ENCODE measurements at regions not wholly inside any gene's neighbourhood (a gene's known extent, or its start where the extent isn't known, plus 50 kb on each side); places are given as distances from the start of the nearest gene placed in this dataset.

DNA sequence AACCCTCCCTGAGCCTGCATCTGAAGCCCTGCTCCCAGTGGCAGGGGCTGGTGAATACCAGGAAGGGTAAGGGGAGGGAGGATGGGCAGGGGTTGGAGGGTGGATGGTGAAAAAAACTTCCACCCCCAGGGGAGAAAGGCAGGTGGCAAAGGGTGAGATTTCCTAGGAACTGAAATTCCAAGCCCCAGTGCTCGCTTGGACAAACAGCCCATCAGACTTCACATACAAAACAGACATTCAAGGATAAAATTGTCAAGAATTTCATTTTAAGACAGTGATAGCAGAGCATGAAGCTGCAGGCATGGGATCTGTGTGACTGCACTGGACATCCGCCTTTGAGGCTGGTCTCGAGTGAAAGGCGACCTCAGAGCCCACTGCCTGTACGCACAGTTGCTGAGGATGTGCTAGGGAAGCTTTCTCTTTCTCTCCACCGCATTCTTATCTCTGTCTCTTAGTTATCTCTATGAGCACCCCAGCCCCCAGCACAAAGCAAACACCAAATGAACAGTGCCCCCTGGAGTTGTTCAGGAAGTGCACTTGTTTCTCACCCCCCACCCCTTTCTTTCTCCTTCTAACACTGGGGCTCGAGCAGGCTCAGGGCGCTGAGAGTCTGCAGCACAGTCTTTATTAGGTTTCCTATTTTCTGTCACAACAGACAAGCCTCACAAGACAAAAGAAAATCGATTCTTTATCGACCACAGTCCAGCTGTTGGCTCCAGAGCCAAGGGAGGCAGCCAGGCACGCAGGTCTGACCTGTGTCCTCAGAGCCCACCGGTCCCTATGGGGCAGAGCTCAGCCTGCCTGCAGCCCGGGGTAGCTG lies 237.3 kb upstream of the NCAM1 start:
- no peak for DNase-seq

- peak; percentile 13 for DNase-seq
Observed at GRCh38 chr11:112724496-112724790, 236.8 kb upstream of the NCAM1 start.

DNA sequence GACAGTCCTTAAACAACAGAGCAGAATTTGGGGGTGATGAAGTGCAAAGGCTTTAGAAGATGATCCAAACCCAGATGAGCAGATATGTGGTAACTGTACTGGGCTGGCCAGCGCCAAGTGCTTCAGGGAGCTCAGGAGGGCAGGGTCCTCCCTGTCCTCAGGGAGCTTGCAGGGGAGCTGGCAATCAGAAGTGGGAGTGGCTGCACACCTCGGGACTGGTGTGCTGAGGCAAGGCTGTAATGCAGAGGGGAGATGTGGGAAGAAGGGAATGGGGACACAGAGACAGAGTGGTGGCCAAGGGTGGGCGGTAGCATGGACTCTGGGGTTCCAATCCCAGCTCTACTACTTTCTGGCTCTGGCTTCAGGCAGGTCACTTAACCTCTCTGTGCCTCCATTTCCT lies 235.6 kb upstream of the NCAM1 start:
- DNase-seq = no peak

DNA sequence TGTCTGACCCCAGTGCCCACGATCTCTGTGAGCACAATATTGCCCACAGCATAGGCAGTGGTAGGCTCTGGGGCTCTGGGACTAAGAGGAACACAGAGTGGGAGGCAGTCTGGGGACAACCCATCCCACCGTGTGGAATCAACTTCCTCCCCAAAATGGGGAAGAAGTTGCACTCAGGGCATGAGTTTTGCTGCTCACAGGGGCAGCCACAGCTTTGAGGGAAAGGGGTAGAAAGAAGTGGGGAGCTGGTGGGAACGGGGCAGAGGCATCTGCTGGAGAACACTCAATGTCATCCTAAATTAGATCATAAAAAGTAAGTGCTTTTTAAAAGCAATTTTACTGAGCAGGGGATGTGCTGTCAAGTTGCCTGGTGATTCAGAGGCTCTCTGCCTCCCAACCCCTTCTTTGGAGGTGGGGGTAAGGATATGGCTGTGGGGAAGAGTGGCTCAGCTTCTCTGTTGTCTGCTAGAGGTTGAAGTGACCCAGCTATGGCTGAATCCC lies 233.8 kb upstream of the NCAM1 start:
- DNase-seq = no peak

- no peak for DNase-seq
Observed at GRCh38 chr11:112728288-112728687, 232.9 kb upstream of the NCAM1 start.

GRCh38 chr11:112728716-112729115 lies 232.5 kb upstream of the NCAM1 start:
- DNase-seq = no peak

GRCh38 chr11:112730591-112730990 lies 230.6 kb upstream of the NCAM1 start:
- DNase-seq = no peak

GRCh38 chr11:112731538-112731937 lies 229.7 kb upstream of the NCAM1 start:
- DNase-seq = no peak

- no peak for DNase-seq
Observed at GRCh38 chr11:112732031-112732430, 229.2 kb upstream of the NCAM1 start.

DNA sequence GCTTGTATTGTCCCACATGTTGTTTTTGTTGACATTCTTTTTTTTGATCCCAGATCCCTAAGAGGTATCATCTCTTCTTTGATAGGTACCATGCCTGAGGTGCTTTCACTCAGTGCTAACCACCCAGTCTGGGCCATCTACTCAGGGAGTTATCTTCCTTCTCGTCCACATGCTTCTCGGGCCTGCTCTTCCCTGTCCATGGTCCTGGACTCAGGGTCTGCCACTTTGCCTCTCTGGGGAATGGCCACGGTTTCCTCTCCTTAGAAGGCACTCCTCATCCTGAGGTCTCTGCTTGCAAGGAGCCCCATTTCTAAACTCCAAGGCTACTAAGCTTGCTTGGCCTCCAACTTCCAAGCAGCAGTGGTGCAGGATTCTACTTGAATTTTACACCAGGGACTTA lies 227.0 kb upstream of the NCAM1 start:
- no peak for DNase-seq

DNA sequence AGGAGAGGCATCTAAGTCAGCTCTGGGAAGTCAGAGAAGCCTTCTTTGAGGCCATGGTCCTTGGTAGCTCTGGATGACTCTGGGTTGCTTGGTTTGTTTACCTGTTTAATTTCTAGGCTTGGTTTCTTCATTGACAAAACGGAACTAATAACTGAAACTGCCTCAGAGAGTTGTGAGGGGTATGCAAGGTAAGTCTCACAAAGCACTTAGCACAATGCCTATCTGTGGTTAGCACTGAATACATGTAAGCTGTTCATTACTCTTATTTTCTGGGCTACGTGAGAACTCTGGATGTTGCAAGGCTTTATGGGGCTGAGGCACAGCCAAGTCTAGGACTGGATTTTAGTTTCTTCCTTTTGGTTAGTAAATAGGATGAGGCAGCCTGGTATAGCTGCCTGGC lies 225.8 kb upstream of the NCAM1 start:
- no peak for DNase-seq

GRCh38 chr11:112744041-112744440 lies 217.2 kb upstream of the NCAM1 start:
- DNase-seq = no peak

GRCh38 chr11:112745973-112746372 lies 215.2 kb upstream of the NCAM1 start:
- DNase-seq = no peak

DNA sequence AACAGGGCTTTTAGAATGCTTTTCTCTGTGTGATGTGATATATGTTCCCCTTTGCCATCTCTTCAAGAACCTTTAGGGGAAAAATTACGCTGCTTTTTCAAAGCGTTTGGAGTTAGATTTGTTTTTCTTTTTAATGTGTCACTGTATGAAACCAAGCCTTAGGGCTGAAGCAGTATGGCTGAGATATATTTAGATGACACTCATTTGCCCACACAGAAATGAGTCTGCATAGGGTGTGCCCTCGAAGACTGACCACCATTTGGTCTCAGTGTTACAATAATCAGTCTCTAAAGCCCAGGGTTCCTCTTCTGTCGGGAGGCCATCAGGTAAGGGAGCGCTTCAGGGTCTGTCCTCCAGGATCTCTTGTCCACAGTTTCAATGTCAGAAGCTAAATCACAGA lies 213.0 kb upstream of the NCAM1 start:
- no peak for DNase-seq

DNA sequence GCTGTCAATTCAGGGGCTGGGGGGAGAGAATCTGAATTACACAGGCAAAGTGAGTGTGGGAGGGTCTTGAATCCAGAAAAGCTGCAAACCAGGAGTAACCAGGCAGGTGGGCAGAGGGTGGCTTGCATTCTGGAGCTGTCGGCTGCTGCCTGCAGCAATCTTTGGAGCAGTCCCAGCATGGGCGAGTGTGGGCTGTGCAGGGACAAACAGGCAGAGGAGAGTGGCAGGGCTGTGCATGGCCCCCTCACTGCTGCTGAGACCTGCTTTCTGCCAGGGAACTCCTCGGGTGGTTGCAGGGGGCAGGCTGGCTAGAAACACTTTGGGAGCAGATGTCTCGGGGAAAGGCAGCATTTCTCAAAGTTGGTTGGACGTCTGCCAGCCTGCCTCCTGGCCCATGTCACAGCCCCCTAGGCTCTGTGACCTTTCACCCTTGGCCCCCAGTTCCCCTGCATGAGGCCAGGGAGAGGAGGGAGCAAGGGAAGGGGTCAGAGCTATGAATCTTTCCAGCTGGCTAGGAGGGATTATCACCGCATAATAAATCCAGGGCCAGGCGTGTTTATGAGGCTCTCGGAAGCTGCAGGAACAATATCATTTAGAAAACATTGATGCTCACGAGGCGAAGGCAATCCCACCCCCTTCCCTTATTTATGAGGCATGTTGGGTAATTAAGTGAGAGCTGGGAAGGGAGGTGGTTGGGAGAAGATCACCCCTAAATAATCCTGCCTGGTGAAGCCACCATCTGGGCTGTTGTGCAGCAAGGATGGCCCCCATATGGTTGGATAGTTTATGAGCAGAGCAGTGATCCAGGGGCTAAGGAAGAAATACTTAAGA lies 212.3 kb upstream of the NCAM1 start:
- DNase-seq = no peak

GRCh38 chr11:112751329-112751728 lies 209.9 kb upstream of the NCAM1 start:
- no peak for DNase-seq

DNA sequence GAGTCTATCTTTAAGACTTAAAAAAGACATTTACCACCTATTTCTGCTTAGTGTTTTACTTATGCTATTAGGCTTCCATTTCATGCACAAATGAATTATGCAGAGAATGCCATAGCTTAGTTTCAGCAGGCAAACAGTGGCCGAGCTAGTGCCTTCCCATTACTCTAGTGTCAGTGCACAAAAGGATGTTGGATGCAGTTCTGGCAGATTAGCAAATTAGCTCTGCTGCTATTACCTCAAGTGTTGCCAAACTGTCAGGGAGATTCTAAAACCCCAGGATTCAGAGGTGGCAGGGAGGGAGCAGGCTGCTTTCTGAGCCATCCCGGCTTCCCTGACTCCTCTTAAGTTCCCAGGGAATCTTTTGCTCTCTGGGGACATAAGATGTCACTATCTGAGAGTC lies 209.4 kb upstream of the NCAM1 start:
- DNase-seq = no peak

GRCh38 chr11:112752563-112752962 lies 208.7 kb upstream of the NCAM1 start:
- no peak for DNase-seq

DNA sequence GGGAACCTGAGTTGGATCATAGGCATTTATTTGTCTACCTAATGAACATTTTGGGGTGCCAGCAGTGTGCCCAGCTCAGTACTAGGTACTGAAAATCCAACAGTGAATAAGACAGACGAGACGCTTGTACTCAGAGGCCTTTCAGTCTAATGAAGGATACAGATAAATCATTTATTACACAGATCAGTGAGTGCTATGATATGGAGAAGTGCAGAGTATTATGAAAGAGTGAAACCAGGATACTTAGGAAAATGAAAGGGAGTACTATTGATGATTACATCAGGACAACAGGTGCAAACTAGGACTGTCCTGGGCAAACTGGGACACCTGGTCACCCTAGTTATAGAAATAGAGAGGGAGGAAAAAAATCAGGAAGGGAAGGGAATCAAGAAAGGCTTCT lies 207.5 kb upstream of the NCAM1 start:
- DNase-seq = no peak

DNA sequence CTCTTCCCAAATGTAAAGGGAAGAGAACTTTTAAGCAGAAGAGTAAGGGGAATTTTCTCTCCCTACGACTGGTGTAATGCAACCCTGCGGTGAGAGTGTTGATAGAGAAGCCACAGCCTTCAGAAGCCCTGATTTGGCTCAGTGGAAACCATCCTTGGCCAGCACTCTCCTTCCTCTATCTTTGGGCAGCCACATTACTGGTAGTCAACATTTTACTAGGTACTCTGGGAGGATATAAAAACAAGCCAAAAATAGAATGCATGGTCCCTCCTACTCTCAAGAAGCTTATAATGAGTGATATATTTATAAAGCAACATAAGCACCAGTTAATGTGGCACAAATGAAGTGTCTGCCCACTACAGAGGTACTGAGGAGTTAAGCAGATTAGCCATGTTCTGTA lies 201.8 kb upstream of the NCAM1 start:
- DNase-seq = no peak

DNA sequence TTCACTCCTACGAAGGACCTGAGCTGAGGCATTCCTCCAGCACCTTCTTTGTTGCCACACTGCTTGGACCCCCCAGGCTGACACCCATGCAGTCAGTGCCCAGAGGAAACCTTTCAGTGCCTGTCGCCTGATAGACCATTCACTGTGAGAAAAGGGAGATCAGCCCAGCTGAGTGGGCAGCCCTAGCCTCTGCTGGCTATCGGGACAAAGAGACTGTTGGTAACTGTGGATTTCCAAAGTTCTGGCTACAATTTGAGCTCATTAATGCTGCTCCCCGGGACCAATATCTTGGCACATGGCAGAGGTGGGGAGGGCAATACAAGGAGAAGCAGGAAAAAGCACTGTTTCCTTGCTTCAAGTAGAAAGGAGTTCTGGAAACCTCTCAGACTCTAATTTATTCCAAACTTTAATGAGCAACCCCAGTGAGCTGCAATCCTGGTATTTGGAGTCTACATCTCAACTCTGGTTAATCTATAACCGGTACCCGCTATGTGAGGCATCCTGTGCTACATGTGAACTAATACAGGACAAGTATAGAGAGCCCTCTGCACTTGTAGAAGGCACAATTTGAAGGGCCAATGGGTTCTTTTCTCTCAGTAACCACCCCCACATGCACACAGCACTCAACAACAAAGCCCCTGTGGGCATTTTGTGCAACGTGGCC lies 200.7 kb upstream of the NCAM1 start:
- no peak for DNase-seq

DNA sequence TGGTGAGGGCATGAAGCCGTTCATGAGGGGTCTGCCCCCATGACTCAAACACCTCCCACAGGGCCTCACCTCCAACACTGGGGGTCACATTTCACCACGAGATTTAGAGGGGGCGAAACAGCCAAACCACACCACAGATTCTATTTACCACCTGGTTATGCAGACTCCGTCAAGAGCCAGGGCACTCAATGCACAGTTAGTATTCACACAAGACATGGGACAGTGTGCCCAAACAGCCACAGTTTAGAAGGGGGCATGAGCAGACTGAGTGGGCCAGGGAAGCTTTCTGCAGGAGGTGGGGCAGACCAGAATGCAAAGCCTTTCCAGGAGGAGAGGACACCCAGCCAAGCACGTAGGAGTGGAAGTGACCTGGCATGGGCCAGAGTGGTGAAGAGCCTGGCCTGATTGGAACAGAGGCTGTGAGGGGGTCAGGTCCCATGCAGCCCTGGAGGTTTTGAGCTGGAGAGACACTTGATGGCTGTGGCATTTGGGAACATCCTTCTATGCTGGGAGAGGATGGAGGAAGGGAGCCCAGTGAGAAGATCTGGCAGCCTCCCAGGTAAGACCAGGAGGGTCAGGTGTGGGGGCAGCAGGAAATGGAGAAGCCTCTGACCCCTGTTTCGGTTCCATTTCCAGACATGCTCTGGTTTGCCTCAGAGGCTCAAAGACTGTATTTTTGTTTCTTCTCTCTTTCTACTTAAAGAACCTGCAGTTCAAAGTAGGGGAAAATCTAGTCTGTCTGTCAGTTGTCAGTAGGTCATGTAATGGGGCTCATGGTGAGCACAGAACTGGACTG lies 199.1 kb upstream of the NCAM1 start:
- no peak for DNase-seq

DNA sequence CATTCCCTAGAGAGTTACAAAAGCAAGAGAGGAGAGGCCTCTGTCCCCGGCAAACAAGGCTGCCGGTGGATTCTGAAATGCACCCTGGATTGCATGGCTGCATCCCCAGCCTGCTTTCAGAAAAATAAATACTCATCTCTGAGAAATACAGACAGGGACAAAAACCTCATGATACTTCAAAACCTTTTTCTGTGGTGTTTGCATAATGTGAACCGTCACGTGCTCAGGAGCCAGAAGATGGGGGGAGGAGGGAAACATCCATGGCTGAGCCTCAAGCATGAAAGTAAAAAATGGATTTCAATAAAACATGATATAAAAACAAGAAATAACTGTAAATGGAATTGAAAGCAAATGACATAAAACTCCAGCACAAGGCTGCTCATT lies 198.5 kb upstream of the NCAM1 start:
- no peak for DNase-seq
